Progenitor cell of endocrine pancreas (in vitro differentiated cells): ENCODE measurements at regions not wholly inside any gene's neighbourhood (a gene's known extent, or its start where the extent isn't known, plus 50 kb on each side); places are given as distances from the start of the nearest gene placed in this dataset.

Source experiments
- DNase-seq: peaks from one replicate; pipeline ENCODE4 v3.0.0; 2021; ENCODE audit warnings: low spot score; ENCODE audit not compliant: unreplicated experiment
- H3K27ac Mint-ChIP-seq: 2 replicates; pipeline ENCODE4 v1.8.0; 2021; ENCODE audit warnings: mild to moderate bottlenecking, moderate library complexity, mixed read lengths
- H3K27me3 Mint-ChIP-seq: 2 replicates; pipeline ENCODE4 v1.8.0; 2021; ENCODE audit warnings: mixed read lengths
- H3K36me3 Mint-ChIP-seq: 2 replicates; pipeline ENCODE4 v1.8.0; 2022; ENCODE audit warnings: mixed read lengths; ENCODE audit not compliant: insufficient read depth
- H3K4me1 Mint-ChIP-seq: 2 replicates; pipeline ENCODE4 v1.8.0; 2021; ENCODE audit warnings: low read depth, mixed read lengths
- H3K4me3 Mint-ChIP-seq: 2 replicates; pipeline ENCODE4 v1.8.0; 2021; ENCODE audit warnings: low read depth, mild to moderate bottlenecking, moderate library complexity, mixed read lengths
- H3K9me3 Mint-ChIP-seq: 2 replicates; pipeline ENCODE4 v1.8.0; 2021; ENCODE audit warnings: low read depth, mixed read lengths
- CTCF ChIP-seq: fragments of 200-600 bp; sonication (generic); IDR thresholded peaks from one replicate; pipeline ENCODE4 v1.5.0; 2021; ENCODE audit warnings: antibody characterized with exemption, mild to moderate bottlenecking; ENCODE audit not compliant: unreplicated experiment

- TF ChIP-seq CTCF, result no peak
- Mint-ChIP-seq H3K9me3 (peaks cover 35% of the 10 kb centered on the region), H3K36me3 (peaks cover 1% of the 10 kb centered on the region), H3K4me3 (no peak overlapping the region), H3K4me1 (peaks cover 4% of the 10 kb centered on the region), H3K27ac (no peak overlapping the region), H3K27me3 (no peaks in the 10 kb centered on the region)
- DNase-seq, result no peak
Observed at GRCh38 chr4:128690011-128690410, 119.5 kb upstream of the JADE1 start.

- H3K9me3 Mint-ChIP-seq, result peaks cover 25% of the 10 kb centered on the region
- no peak overlapping the region for H3K27ac Mint-ChIP-seq
- no peak for TF ChIP-seq CTCF
- H3K4me3 Mint-ChIP-seq, result no peak overlapping the region
- DNase-seq, result no peak
- H3K36me3 Mint-ChIP-seq, result peaks cover 1% of the 10 kb centered on the region
- peaks cover 4% of the 10 kb centered on the region for H3K4me1 Mint-ChIP-seq
- no peaks in the 10 kb centered on the region for H3K27me3 Mint-ChIP-seq
Observed at GRCh38 chr4:128688846-128689437, 120.6 kb upstream of the JADE1 start.

GRCh38 chr4:128688033-128688721 is 121.3 kb upstream of the JADE1 start:
- Mint-ChIP-seq H3K27me3 (peaks cover 6% of the 10 kb centered on the region), H3K4me1 (peaks cover 4% of the 10 kb centered on the region), H3K27ac (no peak overlapping the region), H3K4me3 (no peak overlapping the region), H3K9me3 (peaks cover 18% of the 10 kb centered on the region), H3K36me3 (no peaks in the 10 kb centered on the region)
- no peak for DNase-seq
- no peak for TF ChIP-seq CTCF

GRCh38 chr4:128686810-128687209 is 122.7 kb upstream of the JADE1 start:
- H3K27ac Mint-ChIP-seq, result no peak overlapping the region
- peaks cover 15% of the 10 kb centered on the region for H3K9me3 Mint-ChIP-seq
- no peak for TF ChIP-seq CTCF
- no peak for DNase-seq
- H3K36me3 Mint-ChIP-seq, result no peaks in the 10 kb centered on the region
- peaks cover 7% of the 10 kb centered on the region for H3K27me3 Mint-ChIP-seq
- no peak overlapping the region for H3K4me3 Mint-ChIP-seq
- peaks cover 4% of the 10 kb centered on the region for H3K4me1 Mint-ChIP-seq

GRCh38 chr4:128686032-128686465 is 123.5 kb upstream of the JADE1 start:
- H3K27me3 Mint-ChIP-seq, result peaks cover 7% of the 10 kb centered on the region
- H3K4me1 Mint-ChIP-seq, result peaks cover 4% of the 10 kb centered on the region
- TF ChIP-seq CTCF, result no peak
- no peaks in the 10 kb centered on the region for H3K36me3 Mint-ChIP-seq
- DNase-seq, result no peak
- peaks cover 9% of the 10 kb centered on the region for H3K9me3 Mint-ChIP-seq
- H3K27ac Mint-ChIP-seq, result peak overlapping the region; percentile 69
- no peak overlapping the region for H3K4me3 Mint-ChIP-seq
